ENCODE measurements at regions not wholly inside any gene's neighbourhood (a gene's known extent, or its start where the extent isn't known, plus 50 kb on each side); places are given as distances from the start of the nearest gene placed in this dataset.

GRCh38 chr11:116694349-116694725 lies 78.5 kb downstream of the BUD13 start:
- no peaks in the 10 kb centered on the region for H3K9me2 ChIP-seq (replicated peaks; ENCODE audit: control insufficient read depth, low read length)
- no peaks in the 10 kb centered on the region for H3K9me3 ChIP-seq (ENCODE audit: control insufficient read depth, insufficient read depth, low read length)
- H3K4me3 ChIP-seq (ENCODE audit: low read length): no peak overlapping the region
- no peak overlapping the region for H3K4me2 ChIP-seq (ENCODE audit: low read length)
- H3K4me1 ChIP-seq (ENCODE audit: control insufficient read depth, low read length): no peaks in the 10 kb centered on the region
- H3K36me3 ChIP-seq (ENCODE audit: control insufficient read depth, low read length): no peaks in the 10 kb centered on the region
- no peaks in the 10 kb centered on the region for H3K27me3 ChIP-seq (ENCODE audit: control insufficient read depth, low read length)
- no peaks in the 10 kb centered on the region for H4K20me1 ChIP-seq (ENCODE audit: control insufficient read depth, insufficient read depth, low read depth, low read length)
- H3K27ac ChIP-seq (ENCODE audit: low read depth, low read length): no peak overlapping the region
- H3K79me2 ChIP-seq (ENCODE audit: control insufficient read depth, low read length): no peaks in the 10 kb centered on the region
- TF ChIP-seq CTCF (IDR thresholded peaks at IDR 0.05; ENCODE audit: low read depth, low read length, poor library complexity, severe bottlenecking) (no peak), EZH2phosphoT487 (IDR thresholded peaks at IDR 0.05; ENCODE audit: borderline replicate concordance, low read length) (no peak)
- no peaks in the 10 kb centered on the region for H3F3A ChIP-seq (ENCODE audit: control insufficient read depth, insufficient read depth)

GRCh38 chr11:116693593-116694348 lies 79.0 kb downstream of the BUD13 start:
- Histone ChIP-seq H3K4me2 (ENCODE audit: low read length) (no peak overlapping the region), H3K36me3 (ENCODE audit: control insufficient read depth, low read length) (no peaks in the 10 kb centered on the region), H3K4me3 (ENCODE audit: low read length) (no peak overlapping the region), H3K9me2 (replicated peaks; ENCODE audit: control insufficient read depth, low read length) (no peaks in the 10 kb centered on the region), H3K27ac (ENCODE audit: low read depth, low read length) (no peak overlapping the region), H3K9me3 (ENCODE audit: control insufficient read depth, insufficient read depth, low read length) (no peaks in the 10 kb centered on the region), H4K20me1 (ENCODE audit: control insufficient read depth, insufficient read depth, low read depth, low read length) (no peaks in the 10 kb centered on the region), H3F3A (ENCODE audit: control insufficient read depth, insufficient read depth) (no peaks in the 10 kb centered on the region), H3K4me1 (ENCODE audit: control insufficient read depth, low read length) (no peaks in the 10 kb centered on the region), H3K79me2 (ENCODE audit: control insufficient read depth, low read length) (no peaks in the 10 kb centered on the region), H3K27me3 (ENCODE audit: control insufficient read depth, low read length) (no peaks in the 10 kb centered on the region)
- no peak for TF ChIP-seq CTCF (IDR thresholded peaks at IDR 0.05; ENCODE audit: low read depth, low read length, poor library complexity, severe bottlenecking)
- no peak for TF ChIP-seq EZH2phosphoT487 (IDR thresholded peaks at IDR 0.05; ENCODE audit: borderline replicate concordance, low read length)

- H4K20me1 ChIP-seq (ENCODE audit: control insufficient read depth, insufficient read depth, low read depth, low read length): no peaks in the 10 kb centered on the region
- no peak overlapping the region for H3K27ac ChIP-seq (ENCODE audit: low read depth, low read length)
- H3K4me1 ChIP-seq (ENCODE audit: control insufficient read depth, low read length): no peaks in the 10 kb centered on the region
- H3F3A ChIP-seq (ENCODE audit: control insufficient read depth, insufficient read depth): no peaks in the 10 kb centered on the region
- H3K79me2 ChIP-seq (ENCODE audit: control insufficient read depth, low read length): no peaks in the 10 kb centered on the region
- H3K9me2 ChIP-seq (replicated peaks; ENCODE audit: control insufficient read depth, low read length): no peaks in the 10 kb centered on the region
- H3K27me3 ChIP-seq (ENCODE audit: control insufficient read depth, low read length): no peaks in the 10 kb centered on the region
- H3K4me2 ChIP-seq (ENCODE audit: low read length): no peak overlapping the region
- H3K4me3 ChIP-seq (ENCODE audit: low read length): no peak overlapping the region
- H3K9me3 ChIP-seq (ENCODE audit: control insufficient read depth, insufficient read depth, low read length): no peaks in the 10 kb centered on the region
- H3K36me3 ChIP-seq (ENCODE audit: control insufficient read depth, low read length): no peaks in the 10 kb centered on the region
- TF ChIP-seq EZH2phosphoT487 (IDR thresholded peaks at IDR 0.05; ENCODE audit: borderline replicate concordance, low read length) (no peak), CTCF (IDR thresholded peaks at IDR 0.05; ENCODE audit: low read depth, low read length, poor library complexity, severe bottlenecking) (no peak)
Measured at GRCh38 chr11:116693102-116693570, 79.7 kb downstream of the BUD13 start.

All from DOHH2 (cell line).